GM19193 (cell line): ENCODE measurements at regions not wholly inside any gene's neighbourhood (a gene's known extent, or its start where the extent isn't known, plus 50 kb on each side); places are given as distances from the start of the nearest gene placed in this dataset.

Experiments used
- POLR2A ChIP-seq: IDR thresholded peaks from 4 replicates; pipeline ENCODE4 v1.6.1; 2011; ENCODE audit not compliant: insufficient read depth, insufficient read length; ENCODE audit errors: extremely low read depth

GRCh38 chr17:77422748-77423113 is 282.0 kb downstream of the SEC14L1 start:
- TF ChIP-seq POLR2A: no peak

DNA sequence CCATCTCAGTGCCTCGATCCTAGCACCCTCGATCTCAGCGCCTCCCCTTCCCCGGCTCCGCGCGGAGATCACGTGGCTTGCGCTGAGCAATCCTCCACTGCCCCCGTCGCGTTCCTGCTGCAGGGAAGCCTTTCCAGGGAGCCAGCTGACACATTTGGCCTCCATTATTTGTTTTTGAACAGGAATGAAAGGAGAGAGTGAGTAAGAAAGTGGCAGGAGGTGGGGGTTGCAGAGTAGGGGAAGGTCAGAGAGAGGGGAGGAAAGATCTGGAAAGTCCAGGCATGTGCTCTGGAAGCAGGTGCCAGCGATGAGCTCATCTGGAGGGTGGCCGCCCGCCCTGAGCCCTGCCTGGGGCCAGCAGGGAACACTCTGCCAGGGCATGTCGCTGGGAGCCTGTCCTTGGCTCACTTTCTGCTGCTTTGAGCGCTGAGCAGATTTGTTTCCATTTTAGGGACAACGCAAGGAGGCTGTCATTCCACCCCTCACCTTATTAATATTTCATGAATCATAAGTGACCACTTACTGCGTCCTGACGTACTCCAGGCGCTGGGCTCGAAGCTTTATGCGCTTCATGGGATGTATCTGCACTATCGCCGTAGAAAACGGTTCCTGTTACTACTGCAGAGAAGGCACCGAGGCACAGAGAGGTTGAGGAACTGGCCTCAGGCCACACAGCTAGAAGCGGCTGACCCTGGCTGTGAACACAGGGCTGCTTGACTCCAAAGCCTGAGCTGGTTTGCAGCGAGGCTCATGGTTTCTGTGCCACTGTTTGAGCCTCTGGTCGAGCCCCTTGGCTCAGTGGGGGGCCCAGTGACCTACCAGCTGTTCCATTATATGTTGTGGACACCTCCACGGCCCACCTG is 283.1 kb downstream of the SEC14L1 start:
- TF ChIP-seq POLR2A: no peak

GRCh38 chr17:77424585-77425344 is 284.0 kb downstream of the SEC14L1 start:
- TF ChIP-seq POLR2A: no peak

DNA sequence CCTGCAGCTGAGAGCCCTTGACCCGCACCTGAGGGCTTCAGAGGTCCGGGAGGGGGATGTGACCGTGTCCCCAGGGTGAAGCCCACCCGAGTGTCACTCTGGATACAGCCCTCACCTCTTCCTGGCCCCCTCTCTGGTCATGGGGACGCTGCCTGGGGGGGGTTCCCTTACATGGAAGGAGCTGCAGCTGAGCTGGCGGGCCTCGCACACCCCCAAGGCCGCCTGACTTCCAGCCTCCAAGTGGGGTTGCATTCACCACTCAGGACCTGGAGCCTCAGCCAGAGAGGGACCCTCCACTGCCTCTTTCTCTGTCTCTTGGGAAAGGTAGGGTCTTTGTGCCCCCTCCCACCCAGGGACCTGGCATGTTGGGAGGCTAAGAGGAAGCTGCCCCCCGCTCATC is 284.6 kb downstream of the SEC14L1 start:
- TF ChIP-seq POLR2A: no peak

- TF ChIP-seq POLR2A: no peak
Observed at GRCh38 chr17:77425791-77426641, 285.2 kb downstream of the SEC14L1 start.

DNA sequence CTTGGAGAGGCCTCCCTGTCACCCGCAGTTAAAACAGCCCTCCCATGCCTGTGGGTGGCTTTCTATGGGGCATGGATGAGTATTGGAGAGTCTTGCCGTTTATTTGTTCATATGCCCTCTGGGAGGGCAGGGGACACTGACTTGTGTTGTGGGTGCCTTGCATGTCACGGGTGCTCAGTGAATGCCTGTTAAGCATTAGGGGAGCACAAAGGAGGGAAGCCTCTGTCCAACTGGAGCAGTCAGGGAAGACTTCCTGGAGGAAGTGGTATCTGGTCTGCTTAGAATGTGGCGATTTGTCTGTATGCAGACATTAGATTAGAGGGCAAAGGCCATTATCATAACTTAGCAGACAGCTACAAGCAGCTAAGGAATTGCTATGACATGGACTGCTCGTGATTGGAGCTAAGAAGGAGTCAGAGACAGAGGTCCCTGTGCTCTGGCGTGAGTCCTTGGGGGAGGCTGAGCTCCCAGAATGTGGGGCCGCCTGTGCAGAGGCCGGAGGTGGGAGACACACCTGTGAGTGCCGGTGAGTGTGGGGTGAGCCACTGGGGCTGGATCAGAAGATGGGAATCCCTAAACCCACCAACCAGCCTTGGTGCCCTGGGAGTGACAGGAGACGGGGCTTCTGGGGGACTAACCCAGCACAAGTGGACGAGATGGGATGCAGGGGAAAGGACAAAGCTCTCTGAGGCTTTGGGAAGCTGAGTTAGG is 286.1 kb downstream of the SEC14L1 start:
- no peak for TF ChIP-seq POLR2A

- TF ChIP-seq POLR2A: no peak
Observed at GRCh38 chr17:77427391-77427991, 286.7 kb downstream of the SEC14L1 start.

DNA sequence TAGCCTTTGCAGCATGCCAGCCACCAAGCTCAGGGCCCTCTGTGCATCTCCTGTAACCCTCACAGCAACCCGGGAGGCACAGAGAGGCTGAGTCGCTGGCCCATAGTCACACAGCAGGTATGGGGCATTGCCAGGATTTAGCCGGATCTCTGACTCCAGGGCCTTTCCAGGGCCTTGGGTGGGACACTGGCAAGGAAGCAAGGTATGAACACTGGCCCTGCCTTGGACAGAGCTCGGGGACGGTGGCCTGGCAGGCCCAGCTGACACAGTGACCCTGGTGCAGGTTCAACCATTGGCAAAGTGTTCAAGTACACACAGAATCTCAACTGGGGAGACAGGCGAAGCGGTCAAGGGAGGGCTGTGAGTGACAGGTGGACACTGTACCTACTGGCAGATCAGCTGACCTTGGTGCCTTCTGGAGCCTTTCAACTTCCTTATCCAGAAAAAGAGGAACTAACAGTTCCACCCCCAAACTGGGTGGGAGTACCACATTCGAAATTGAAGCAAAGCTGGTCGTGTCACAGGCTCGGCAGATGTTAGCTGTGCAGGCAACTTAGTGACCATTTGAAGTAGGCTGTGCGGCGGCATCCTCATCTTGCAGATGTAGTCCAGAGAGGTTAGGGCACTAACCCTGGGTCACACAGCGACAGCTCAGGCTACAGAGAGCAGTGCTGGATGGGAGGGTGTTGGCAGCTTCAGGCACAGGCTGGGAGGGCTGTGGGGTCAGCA is 287.4 kb downstream of the SEC14L1 start:
- TF ChIP-seq POLR2A: no peak

DNA sequence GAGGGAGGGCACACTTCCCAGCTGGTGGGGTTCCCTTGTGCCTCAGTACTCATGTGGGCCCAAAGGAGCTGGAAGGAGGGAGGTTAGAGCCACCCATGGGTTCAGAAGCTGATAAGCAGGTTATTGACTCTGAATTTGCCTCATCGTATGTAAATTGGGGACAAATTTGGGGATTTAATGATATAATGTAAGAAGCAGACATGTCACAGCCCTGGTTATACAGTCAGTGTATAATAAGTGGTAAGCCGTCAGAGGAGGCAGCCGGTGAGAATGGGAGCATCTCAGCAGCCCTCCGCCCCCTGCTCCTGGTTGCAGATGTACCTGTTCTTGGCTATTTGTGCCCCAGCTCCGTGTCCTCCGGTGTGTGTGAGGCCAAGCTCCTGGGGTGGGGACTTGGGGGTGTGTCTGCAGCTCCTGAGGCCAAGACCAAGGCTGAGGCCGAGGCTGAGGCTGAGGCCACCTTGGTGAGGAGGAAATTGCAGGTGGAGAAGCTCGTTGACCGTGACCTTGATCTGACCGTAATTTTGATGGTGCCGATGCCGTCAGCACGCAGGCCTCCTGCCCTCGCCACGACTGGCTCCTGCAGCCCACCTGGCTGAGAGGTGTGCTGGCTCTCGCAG is 288.1 kb downstream of the SEC14L1 start:
- no peak for TF ChIP-seq POLR2A

DNA sequence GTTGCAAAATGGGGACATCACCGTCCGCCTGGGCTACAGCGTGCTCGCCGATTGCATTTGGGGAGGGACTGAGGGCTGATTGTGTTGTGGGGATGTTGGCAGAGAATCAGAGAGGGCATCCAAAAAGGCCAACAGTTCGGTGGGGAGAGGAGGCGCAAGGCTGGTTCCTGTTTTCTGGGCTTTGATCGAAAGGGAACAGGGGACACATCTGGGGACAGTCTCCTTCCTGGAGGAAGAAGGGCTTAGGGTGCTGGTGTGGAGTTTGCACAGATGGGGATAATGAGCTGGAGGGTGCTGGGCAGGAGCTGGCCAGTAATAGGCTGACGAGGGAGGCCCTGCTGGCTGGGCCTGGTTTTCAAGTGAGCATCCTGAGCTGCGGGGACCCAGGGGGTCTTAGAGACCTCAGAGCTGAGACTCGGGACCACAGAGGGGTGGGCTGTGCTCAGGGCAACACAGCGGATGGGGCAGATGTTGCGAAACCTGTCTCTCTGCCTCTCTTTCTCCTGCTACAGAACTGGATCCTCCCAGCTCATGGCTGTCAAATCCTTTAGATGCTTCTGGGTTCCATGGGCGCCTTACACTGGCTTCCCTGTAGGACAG is 288.7 kb downstream of the SEC14L1 start:
- no peak for TF ChIP-seq POLR2A

GRCh38 chr17:77429969-77430752 is 289.4 kb downstream of the SEC14L1 start:
- no peak for TF ChIP-seq POLR2A
